Neural cell (in vitro differentiated cells): ENCODE measurements at regions not wholly inside any gene's neighbourhood (a gene's known extent, or its start where the extent isn't known, plus 50 kb on each side); places are given as distances from the start of the nearest gene placed in this dataset.

Source experiments
- CTCF ChIP-seq: fragments of 450-650 bp; IDR thresholded peaks from 2 replicates; pipeline ENCODE4 v1.5.1; 2014; ENCODE audit warnings: antibody characterized with exemption, mild to moderate bottlenecking, moderate library complexity; ENCODE audit not compliant: poor library complexity, severe bottlenecking
- EP300 ChIP-seq: fragments of 450-650 bp; conservative IDR thresholded peaks from 2 replicates; pipeline ENCODE4 v1.6.1; 2014; ENCODE audit warnings: antibody characterized with exemption, mild to moderate bottlenecking, moderate library complexity; ENCODE audit not compliant: poor library complexity, severe bottlenecking
- EZH2 ChIP-seq: fragments of 200-600, 300-800 bp; shearing (Covaris generic), sonication (generic); IDR thresholded peaks from 2 replicates; pipeline ENCODE4 v1.6.1; 2014; ENCODE audit warnings: antibody characterized with exemption, low read length, borderline replicate concordance, mild to moderate bottlenecking; ENCODE audit not compliant: insufficient read depth, poor library complexity, severe bottlenecking
- POLR2AphosphoS5 ChIP-seq: IDR thresholded peaks from 2 replicates; pipeline ENCODE4 v1.6.1; 2012
- REST ChIP-seq: IDR thresholded peaks from 2 replicates; pipeline ENCODE4 v1.6.1; 2012; ENCODE audit warnings: borderline replicate concordance

- no peak for TF ChIP-seq CTCF
- no peak for TF ChIP-seq EP300
- TF ChIP-seq REST: no peak
- TF ChIP-seq EZH2: no peak
- no peak for TF ChIP-seq POLR2AphosphoS5
Observed at GRCh38 chr10:14399641-14400040, 68.9 kb upstream of the FRMD4A start.
